BLaER1 (cell line): ENCODE measurements at regions not wholly inside any gene's neighbourhood (a gene's known extent, or its start where the extent isn't known, plus 50 kb on each side); places are given as distances from the start of the nearest gene placed in this dataset.

Experiments
- H3K27ac ChIP-seq: shearing (Covaris generic); formaldehyde crosslinking; 2 replicates; pipeline ENCODE4 v1.8.1; 2022
- H3K27me3 ChIP-seq: shearing (Covaris generic); formaldehyde crosslinking; 2 replicates; pipeline ENCODE4 v1.8.1; 2022
- H3K36me3 ChIP-seq: shearing (Covaris generic); formaldehyde crosslinking; 2 replicates; pipeline ENCODE4 v1.8.1; 2022
- H3K4me1 ChIP-seq: shearing (Covaris generic); formaldehyde crosslinking; 2 replicates; pipeline ENCODE4 v1.8.1; 2022
- H3K4me2 ChIP-seq: shearing (Covaris generic); formaldehyde crosslinking; 2 replicates; pipeline ENCODE4 v1.8.1; 2022
- H3K4me3 ChIP-seq: shearing (Covaris generic); formaldehyde crosslinking; 2 replicates; pipeline ENCODE4 v1.8.1; 2022
- H3K9ac ChIP-seq: shearing (Covaris generic); formaldehyde crosslinking; 2 replicates; pipeline ENCODE4 v1.8.1; 2022
- H3K9me3 ChIP-seq: shearing (Covaris generic); formaldehyde crosslinking; 2 replicates; pipeline ENCODE4 v1.8.1; 2022
- H4K20me1 ChIP-seq: shearing (Covaris generic); formaldehyde crosslinking; 2 replicates; pipeline ENCODE4 v1.8.1; 2022
- Cebpa-rat ChIP-seq: shearing (Covaris generic); IDR thresholded peaks from 2 replicates; pipeline ENCODE4 v1.8.1; 2022

DNA sequence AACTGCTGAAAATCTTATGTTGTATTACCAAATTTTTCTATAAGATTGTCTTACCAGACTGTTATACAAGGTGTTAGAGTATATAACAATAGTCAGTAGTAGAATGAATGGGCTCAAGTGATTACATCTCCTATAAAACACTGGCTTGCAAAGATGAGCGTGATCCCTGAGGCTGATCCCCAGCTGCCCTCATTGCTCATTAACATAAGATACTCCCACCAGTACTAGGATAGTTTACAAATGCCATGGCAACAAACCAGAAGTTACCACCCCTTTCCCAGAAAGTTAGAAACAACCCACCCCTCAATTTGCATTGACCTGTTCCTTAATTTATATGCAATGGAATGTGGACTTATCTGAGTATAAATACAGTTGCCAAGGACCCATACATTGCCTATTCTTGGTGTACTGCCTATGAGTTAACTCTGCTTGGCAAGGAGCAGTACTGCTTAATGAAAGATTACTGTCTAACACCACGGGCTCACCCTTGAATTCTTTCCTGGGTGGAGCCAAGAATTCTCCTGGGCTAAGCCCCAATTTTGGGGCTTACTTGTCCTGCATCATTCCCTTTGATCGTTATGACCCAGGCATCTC, 252.8 kb upstream of the CHD6 start:
- no peak for TF ChIP-seq Cebpa-rat
- Histone ChIP-seq H3K4me1 (peaks cover 5% of the 10 kb centered on the region), H3K9ac (no peak overlapping the region), H3K4me2 (no peak overlapping the region), H3K9me3 (peaks cover 9% of the 10 kb centered on the region), H3K27ac (no peak overlapping the region), H3K36me3 (no peaks in the 10 kb centered on the region), H4K20me1 (no peaks in the 10 kb centered on the region), H3K27me3 (no peaks in the 10 kb centered on the region), H3K4me3 (no peak overlapping the region)

- no peak overlapping the region for H3K4me2 ChIP-seq
- no peaks in the 10 kb centered on the region for H3K27me3 ChIP-seq
- no peak for TF ChIP-seq Cebpa-rat
- no peaks in the 10 kb centered on the region for H4K20me1 ChIP-seq
- H3K27ac ChIP-seq: no peak overlapping the region
- H3K4me3 ChIP-seq: no peak overlapping the region
- H3K9ac ChIP-seq: no peak overlapping the region
- no peaks in the 10 kb centered on the region for H3K4me1 ChIP-seq
- no peaks in the 10 kb centered on the region for H3K36me3 ChIP-seq
- peaks cover 9% of the 10 kb centered on the region for H3K9me3 ChIP-seq
Observed at GRCh38 chr20:41869261-41869660, 251.1 kb upstream of the CHD6 start.

GRCh38 chr20:41865938-41866337, 247.8 kb upstream of the CHD6 start:
- Histone ChIP-seq H3K4me3 (no peak overlapping the region), H3K4me2 (no peak overlapping the region), H3K9me3 (peaks cover 9% of the 10 kb centered on the region), H3K27ac (no peak overlapping the region), H3K9ac (no peak overlapping the region), H3K27me3 (no peaks in the 10 kb centered on the region), H4K20me1 (no peaks in the 10 kb centered on the region), H3K4me1 (no peaks in the 10 kb centered on the region), H3K36me3 (no peaks in the 10 kb centered on the region)
- TF ChIP-seq Cebpa-rat: no peak

DNA sequence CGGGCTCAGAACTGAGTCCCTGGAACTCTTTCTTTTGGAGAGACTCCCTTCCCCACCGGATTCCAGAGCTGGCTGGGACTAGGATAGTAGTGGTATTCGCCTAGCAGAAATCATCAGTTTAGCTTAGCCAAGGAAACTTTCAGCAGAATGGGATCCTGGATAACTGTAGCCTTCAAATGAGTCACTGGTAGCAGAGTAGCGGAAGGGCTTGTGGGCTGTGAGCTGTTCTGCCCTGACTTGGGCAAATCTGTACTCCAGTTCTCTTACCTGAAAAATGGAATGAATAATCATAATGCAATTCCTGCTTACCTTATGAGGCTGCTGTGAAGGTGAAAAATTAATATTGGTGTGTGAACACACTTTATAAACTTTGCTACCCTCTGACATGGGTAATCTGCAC, 244.3 kb upstream of the CHD6 start:
- no peak overlapping the region for H3K27ac ChIP-seq
- no peak for TF ChIP-seq Cebpa-rat
- no peak overlapping the region for H3K4me2 ChIP-seq
- H3K36me3 ChIP-seq: no peaks in the 10 kb centered on the region
- no peak overlapping the region for H3K4me3 ChIP-seq
- no peaks in the 10 kb centered on the region for H3K27me3 ChIP-seq
- H3K9me3 ChIP-seq: peaks cover 10% of the 10 kb centered on the region
- H4K20me1 ChIP-seq: no peaks in the 10 kb centered on the region
- no peaks in the 10 kb centered on the region for H3K4me1 ChIP-seq
- H3K9ac ChIP-seq: no peak overlapping the region

DNA sequence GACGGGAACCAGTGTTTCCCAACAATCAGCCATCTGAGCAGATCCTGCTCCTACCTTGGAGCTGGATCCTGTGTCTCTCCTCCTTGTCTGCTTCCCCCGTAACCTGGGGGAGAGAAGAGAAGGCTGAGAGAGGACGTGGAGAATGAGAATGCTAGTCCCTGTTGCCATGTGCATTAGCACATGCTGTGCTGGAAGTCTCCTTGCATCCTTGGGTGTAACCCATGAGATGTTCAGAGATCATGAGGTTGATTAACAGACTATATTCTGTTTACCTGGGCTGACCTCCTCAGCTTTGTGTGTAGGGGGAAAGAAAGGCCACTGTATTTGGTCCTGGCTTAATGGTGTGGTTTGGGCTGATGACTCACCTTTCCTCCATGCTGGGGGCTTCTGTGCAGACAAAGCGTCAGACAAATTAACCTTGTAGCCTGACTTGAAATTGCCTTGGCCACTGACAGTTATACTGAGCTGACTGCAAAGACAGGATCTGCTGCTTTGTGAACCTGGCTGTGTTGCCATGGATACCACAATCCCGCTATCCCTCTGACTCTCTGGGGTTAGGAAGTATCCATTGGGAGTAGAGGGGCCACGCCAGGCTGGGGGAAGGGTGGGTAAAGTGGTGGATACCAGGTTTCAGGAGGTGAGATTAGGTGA, 243.7 kb upstream of the CHD6 start:
- Histone ChIP-seq H3K4me1 (no peaks in the 10 kb centered on the region), H3K36me3 (no peaks in the 10 kb centered on the region), H3K4me3 (no peak overlapping the region), H3K27ac (no peak overlapping the region), H3K27me3 (no peaks in the 10 kb centered on the region), H3K9ac (no peak overlapping the region), H4K20me1 (no peaks in the 10 kb centered on the region), H3K9me3 (peaks cover 13% of the 10 kb centered on the region), H3K4me2 (no peak overlapping the region)
- no peak for TF ChIP-seq Cebpa-rat

DNA sequence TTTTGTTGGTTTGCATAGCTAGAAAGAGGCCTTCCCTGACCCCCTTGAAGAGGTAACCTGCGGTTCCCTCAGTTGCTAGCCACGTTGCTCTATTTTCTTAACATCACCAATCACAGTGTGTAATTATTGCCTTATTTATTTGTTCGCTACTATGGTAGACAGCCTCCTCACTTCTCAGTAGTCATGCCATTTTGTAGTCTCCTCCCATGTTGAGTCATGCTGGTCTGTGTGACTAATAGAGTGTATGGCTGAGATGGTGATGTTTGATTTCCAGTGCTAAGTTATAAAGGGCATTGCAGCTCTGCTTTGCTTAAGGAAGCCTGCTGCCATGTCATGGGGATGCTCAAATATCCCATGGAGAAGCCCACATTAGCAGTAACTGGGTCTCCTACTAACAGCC, 236.6 kb upstream of the CHD6 start:
- Histone ChIP-seq H3K27me3 (no peaks in the 10 kb centered on the region), H3K4me1 (no peaks in the 10 kb centered on the region), H3K27ac (no peak overlapping the region), H3K36me3 (no peaks in the 10 kb centered on the region), H3K4me2 (no peak overlapping the region), H3K9ac (no peak overlapping the region), H4K20me1 (no peaks in the 10 kb centered on the region), H3K4me3 (no peak overlapping the region), H3K9me3 (peaks cover 17% of the 10 kb centered on the region)
- TF ChIP-seq Cebpa-rat: no peak

GRCh38 chr20:41853806-41854205, 235.6 kb upstream of the CHD6 start:
- no peak overlapping the region for H3K27ac ChIP-seq
- no peaks in the 10 kb centered on the region for H3K36me3 ChIP-seq
- no peak overlapping the region for H3K9ac ChIP-seq
- TF ChIP-seq Cebpa-rat: no peak
- H3K9me3 ChIP-seq: peaks cover 17% of the 10 kb centered on the region
- H3K4me1 ChIP-seq: no peaks in the 10 kb centered on the region
- H3K4me2 ChIP-seq: no peak overlapping the region
- no peaks in the 10 kb centered on the region for H4K20me1 ChIP-seq
- no peaks in the 10 kb centered on the region for H3K27me3 ChIP-seq
- H3K4me3 ChIP-seq: no peak overlapping the region

GRCh38 chr20:41848180-41848579, 230.0 kb upstream of the CHD6 start:
- Histone ChIP-seq H3K4me1 (no peaks in the 10 kb centered on the region), H3K27me3 (no peaks in the 10 kb centered on the region), H3K9me3 (no peaks in the 10 kb centered on the region), H3K4me2 (no peak overlapping the region), H3K27ac (no peak overlapping the region), H3K36me3 (no peaks in the 10 kb centered on the region), H4K20me1 (no peaks in the 10 kb centered on the region), H3K4me3 (no peak overlapping the region), H3K9ac (no peak overlapping the region)
- TF ChIP-seq Cebpa-rat: no peak

DNA sequence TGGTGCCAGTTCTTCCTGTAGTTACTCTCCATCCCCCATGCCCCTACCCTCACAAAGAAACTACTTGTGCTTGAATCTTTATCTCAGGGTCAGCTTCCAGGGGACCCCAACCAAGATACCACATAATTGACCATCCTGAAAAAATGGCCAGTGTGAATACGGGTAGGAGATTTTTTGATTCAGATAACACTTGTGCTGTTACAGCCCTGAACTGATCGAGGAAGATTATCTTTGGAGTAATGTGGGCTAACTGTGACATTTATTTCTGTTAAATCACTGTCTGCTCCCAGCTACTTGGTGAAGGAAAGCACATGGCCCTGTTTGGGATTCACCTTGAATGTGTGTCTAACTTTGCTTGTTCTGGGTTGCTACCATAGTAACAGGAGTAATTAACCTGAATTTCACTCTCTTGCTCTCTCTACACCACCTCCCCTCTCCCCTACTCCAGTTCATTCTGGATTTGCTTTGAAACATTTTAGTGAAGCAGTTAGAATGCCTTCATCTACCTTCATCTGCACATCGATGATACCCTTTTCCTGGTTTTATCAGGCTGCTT, 219.6 kb upstream of the CHD6 start:
- TF ChIP-seq Cebpa-rat: no peak
- no peaks in the 10 kb centered on the region for H3K4me1 ChIP-seq
- no peaks in the 10 kb centered on the region for H4K20me1 ChIP-seq
- H3K9ac ChIP-seq: no peak overlapping the region
- no peak overlapping the region for H3K27ac ChIP-seq
- no peaks in the 10 kb centered on the region for H3K27me3 ChIP-seq
- H3K4me3 ChIP-seq: no peak overlapping the region
- H3K4me2 ChIP-seq: no peak overlapping the region
- H3K36me3 ChIP-seq: no peaks in the 10 kb centered on the region
- no peaks in the 10 kb centered on the region for H3K9me3 ChIP-seq

DNA sequence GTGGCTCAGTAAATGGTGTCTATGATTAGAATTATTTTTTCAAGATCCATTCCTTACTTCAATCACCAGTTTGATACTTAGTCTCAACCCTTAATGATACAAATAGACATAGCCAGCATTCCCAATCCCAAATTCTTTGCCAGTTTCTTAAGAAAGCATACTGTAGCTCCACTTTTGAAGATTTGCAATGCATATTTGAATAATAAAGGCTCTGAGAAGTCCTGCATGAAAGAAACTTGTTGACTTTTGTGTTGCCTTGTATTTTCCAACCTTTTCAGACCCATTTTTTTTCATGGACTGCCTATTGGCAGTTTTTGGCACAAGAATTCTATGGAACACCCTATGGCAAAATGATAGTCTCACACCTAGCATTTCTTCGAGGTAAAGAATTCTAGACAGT, 215.6 kb upstream of the CHD6 start:
- H3K27me3 ChIP-seq: no peaks in the 10 kb centered on the region
- no peak for TF ChIP-seq Cebpa-rat
- H3K4me3 ChIP-seq: no peak overlapping the region
- H3K4me1 ChIP-seq: peaks cover 6% of the 10 kb centered on the region
- H3K9ac ChIP-seq: no peak overlapping the region
- H3K27ac ChIP-seq: no peak overlapping the region
- H3K4me2 ChIP-seq: no peak overlapping the region
- H3K36me3 ChIP-seq: no peaks in the 10 kb centered on the region
- H4K20me1 ChIP-seq: no peaks in the 10 kb centered on the region
- peaks cover 14% of the 10 kb centered on the region; the same call in 1 of the 2 replicates for H3K9me3 ChIP-seq

DNA sequence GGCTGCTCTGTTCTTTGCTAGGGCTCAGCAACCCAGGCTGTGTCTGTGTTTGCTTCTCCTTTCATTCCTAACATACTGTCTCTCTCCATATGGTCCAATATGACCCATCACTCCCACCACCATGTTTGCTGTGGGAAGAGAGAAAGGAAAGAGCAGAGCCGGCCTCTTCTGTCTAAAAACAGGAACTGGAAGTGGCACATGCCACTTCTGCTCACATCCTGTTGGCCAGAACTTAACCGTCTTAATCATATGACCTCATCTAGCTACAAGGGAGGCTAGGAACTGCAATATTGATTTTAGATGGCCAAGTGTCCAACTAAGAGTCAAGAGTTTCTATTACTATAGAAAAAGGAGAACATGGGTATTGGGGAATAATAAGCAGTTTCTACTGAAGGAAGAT, 212.5 kb upstream of the CHD6 start:
- Histone ChIP-seq H4K20me1 (no peaks in the 10 kb centered on the region), H3K27me3 (no peaks in the 10 kb centered on the region), H3K27ac (no peak overlapping the region), H3K36me3 (no peaks in the 10 kb centered on the region), H3K4me2 (peak overlapping the region; percentile 27), H3K9ac (no peak overlapping the region), H3K4me3 (no peak overlapping the region), H3K9me3 (peaks cover 15% of the 10 kb centered on the region; the same call in 1 of the 2 replicates), H3K4me1 (peaks cover 6% of the 10 kb centered on the region)
- no peak for TF ChIP-seq Cebpa-rat
